ENCODE measurements at regions not wholly inside any gene's neighbourhood (a gene's known extent, or its start where the extent isn't known, plus 50 kb on each side); places are given as distances from the start of the nearest gene placed in this dataset.

GRCh38 chr2:128983094-128983493 lies 664.4 kb upstream of the HS6ST1 start:
- no peak for ATAC-seq
- Mint-ChIP-seq H3K4me1 (peaks cover 7% of the 10 kb centered on the region), H3K4me3 (no peak overlapping the region), H3K36me3 (no peaks in the 10 kb centered on the region), H3K9me3 (no peaks in the 10 kb centered on the region), H3K27me3 (ENCODE audit: low read depth) (no peaks in the 10 kb centered on the region; the same call in 1 of the 2 replicates), H3K27ac (no peak overlapping the region)
- ChIA-PET CTCF (no interaction called here), POLR2A (no interaction called here)
- TF ChIP-seq ATF3 (CRISPR knock-in tag; conservative IDR thresholded peaks at IDR 0.05) = no peak
- TF ChIP-seq, protein P1, sequence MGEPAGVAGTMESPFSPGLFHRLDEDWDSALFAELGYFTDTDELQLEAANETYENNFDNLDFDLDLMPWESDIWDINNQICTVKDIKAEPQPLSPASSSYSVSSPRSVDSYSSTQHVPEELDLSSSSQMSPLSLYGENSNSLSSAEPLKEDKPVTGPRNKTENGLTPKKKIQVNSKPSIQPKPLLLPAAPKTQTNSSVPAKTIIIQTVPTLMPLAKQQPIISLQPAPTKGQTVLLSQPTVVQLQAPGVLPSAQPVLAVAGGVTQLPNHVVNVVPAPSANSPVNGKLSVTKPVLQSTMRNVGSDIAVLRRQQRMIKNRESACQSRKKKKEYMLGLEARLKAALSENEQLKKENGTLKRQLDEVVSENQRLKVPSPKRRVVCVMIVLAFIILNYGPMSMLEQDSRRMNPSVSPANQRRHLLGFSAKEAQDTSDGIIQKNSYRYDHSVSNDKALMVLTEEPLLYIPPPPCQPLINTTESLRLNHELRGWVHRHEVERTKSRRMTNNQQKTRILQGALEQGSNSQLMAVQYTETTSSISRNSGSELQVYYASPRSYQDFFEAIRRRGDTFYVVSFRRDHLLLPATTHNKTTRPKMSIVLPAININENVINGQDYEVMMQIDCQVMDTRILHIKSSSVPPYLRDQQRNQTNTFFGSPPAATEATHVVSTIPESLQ (CRISPR knock-in tag; IDR thresholded peaks at IDR 0.05) = no peak
- TF ChIP-seq CREM (CRISPR knock-in tag; IDR thresholded peaks at IDR 0.05) = no peak
- no peak for TF ChIP-seq NR2C2 (CRISPR knock-in tag; IDR thresholded peaks at IDR 0.05)
- TF ChIP-seq USF1 (CRISPR knock-in tag; IDR thresholded peaks at IDR 0.05) = no peak
- no peak for TF ChIP-seq RELA (CRISPR knock-in tag; IDR thresholded peaks at IDR 0.05; ENCODE audit: borderline replicate concordance)
- no peak for TF ChIP-seq E2F4 (CRISPR knock-in tag; IDR thresholded peaks at IDR 0.05; ENCODE audit: borderline replicate concordance, low read depth)
- no peak for TF ChIP-seq NR1H2 (CRISPR knock-in tag; IDR thresholded peaks at IDR 0.05)
- no peak for TF ChIP-seq ESRRA (CRISPR knock-in tag; IDR thresholded peaks at IDR 0.05; ENCODE audit: borderline replicate concordance)
- TF ChIP-seq, protein P2, sequence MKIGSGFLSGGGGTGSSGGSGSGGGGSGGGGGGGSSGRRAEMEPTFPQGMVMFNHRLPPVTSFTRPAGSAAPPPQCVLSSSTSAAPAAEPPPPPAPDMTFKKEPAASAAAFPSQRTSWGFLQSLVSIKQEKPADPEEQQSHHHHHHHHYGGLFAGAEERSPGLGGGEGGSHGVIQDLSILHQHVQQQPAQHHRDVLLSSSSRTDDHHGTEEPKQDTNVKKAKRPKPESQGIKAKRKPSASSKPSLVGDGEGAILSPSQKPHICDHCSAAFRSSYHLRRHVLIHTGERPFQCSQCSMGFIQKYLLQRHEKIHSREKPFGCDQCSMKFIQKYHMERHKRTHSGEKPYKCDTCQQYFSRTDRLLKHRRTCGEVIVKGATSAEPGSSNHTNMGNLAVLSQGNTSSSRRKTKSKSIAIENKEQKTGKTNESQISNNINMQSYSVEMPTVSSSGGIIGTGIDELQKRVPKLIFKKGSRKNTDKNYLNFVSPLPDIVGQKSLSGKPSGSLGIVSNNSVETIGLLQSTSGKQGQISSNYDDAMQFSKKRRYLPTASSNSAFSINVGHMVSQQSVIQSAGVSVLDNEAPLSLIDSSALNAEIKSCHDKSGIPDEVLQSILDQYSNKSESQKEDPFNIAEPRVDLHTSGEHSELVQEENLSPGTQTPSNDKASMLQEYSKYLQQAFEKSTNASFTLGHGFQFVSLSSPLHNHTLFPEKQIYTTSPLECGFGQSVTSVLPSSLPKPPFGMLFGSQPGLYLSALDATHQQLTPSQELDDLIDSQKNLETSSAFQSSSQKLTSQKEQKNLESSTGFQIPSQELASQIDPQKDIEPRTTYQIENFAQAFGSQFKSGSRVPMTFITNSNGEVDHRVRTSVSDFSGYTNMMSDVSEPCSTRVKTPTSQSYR (CRISPR knock-in tag; IDR thresholded peaks at IDR 0.05) = no peak
- DNase-seq (ENCODE audit: low spot score) = no peak

DNA sequence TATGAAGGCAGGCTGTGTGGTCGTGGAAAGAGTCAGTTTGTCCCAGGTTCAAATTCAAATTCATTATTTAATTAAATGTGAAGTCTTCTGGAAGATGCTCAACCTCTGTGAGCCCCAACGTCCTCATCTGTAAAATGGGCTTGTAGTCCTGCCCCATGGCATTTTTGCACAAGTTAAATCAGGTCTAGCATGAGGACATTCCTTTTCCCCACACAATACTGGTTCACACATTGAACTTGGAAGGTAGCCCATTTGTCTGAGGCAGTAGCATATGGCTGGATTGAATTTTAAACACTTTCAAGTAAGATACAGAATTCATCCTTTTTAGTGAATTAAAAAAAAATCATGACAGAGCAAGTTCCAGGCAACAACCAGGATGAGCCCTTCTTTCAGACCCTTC lies 665.4 kb upstream of the HS6ST1 start:
- H3K27me3 Mint-ChIP-seq (ENCODE audit: low read depth) = no peaks in the 10 kb centered on the region; the same call in 1 of the 2 replicates
- H3K36me3 Mint-ChIP-seq = no peaks in the 10 kb centered on the region
- H3K9me3 Mint-ChIP-seq = no peaks in the 10 kb centered on the region
- ATAC-seq (no peak), DNase-seq (ENCODE audit: low spot score) (no peak)
- TF ChIP-seq ZNF396 (CRISPR knock-in tag; IDR thresholded peaks at IDR 0.05; ENCODE audit: borderline replicate concordance) (no peak), USF1 (CRISPR knock-in tag; IDR thresholded peaks at IDR 0.05) (no peak), GABPB1 (CRISPR knock-in tag; IDR thresholded peaks at IDR 0.05) (no peak), SOX15 (CRISPR knock-in tag; IDR thresholded peaks at IDR 0.05) (no peak), OVOL2 (CRISPR knock-in tag; IDR thresholded peaks at IDR 0.05; ENCODE audit: borderline replicate concordance) (no peak), E2F4 (CRISPR knock-in tag; IDR thresholded peaks at IDR 0.05; ENCODE audit: borderline replicate concordance, low read depth) (no peak), FOXP1 (CRISPR knock-in tag; IDR thresholded peaks at IDR 0.05; ENCODE audit: borderline replicate concordance) (no peak), ETV6 (CRISPR knock-in tag; IDR thresholded peaks at IDR 0.05) (no peak), JAZF1 (CRISPR knock-in tag; IDR thresholded peaks at IDR 0.05) (no peak), TEAD4 (CRISPR knock-in tag; IDR thresholded peaks at IDR 0.05) (no peak), JUN (CRISPR knock-in tag; IDR thresholded peaks at IDR 0.05) (no peak), SMAD3 (CRISPR knock-in tag; IDR thresholded peaks at IDR 0.05; ENCODE audit: borderline replicate concordance) (no peak), STAT6 (CRISPR knock-in tag; conservative IDR thresholded peaks at IDR 0.05; ENCODE audit: low read depth) (no peak)
- TF ChIP-seq, protein P3, sequence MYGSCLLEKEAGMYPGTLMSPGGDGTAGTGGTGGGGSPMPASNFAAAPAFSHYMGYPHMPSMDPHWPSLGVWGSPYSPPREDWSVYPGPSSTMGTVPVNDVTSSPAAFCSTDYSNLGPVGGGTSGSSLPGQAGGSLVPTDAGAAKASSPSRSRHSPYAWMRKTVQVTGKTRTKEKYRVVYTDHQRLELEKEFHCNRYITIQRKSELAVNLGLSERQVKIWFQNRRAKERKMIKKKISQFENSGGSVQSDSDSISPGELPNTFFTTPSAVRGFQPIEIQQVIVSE (CRISPR knock-in tag; IDR thresholded peaks at IDR 0.05; ENCODE audit: borderline replicate concordance) = no peak
- ChIA-PET CTCF (no interaction called here), POLR2A (no interaction called here)
- no peak overlapping the region for H3K4me3 Mint-ChIP-seq
- no peak overlapping the region for H3K27ac Mint-ChIP-seq
- peaks cover 7% of the 10 kb centered on the region for H3K4me1 Mint-ChIP-seq
